ENCODE measurements at regions not wholly inside any gene's neighbourhood (a gene's known extent, or its start where the extent isn't known, plus 50 kb on each side); places are given as distances from the start of the nearest gene placed in this dataset.

DNA sequence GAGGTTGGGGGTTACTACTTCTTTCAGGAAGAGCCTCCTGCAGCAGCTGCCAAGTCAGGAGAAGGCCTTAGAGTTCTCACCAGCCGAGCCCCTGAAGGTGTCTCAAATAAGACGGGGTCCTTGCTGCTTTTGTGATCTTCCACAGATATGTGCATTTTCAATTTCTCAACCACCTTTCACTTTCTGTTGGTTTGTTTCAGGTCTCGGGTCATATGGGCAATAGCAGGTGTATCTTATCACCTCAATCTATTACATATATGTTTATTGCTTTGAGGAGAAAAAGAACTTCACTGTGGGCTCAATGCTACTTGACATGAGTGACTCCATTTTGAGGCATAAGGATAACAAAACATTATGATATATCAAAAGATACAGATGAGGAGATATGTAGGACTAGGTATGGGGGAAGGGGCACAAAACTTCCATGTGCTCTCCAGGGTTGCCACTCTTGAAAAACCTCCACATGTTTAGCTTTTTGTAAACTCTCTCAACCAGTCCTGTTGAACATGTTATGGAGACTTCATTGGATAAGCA, 1171.4 kb upstream of the ADGRL2 start:
- CTCF ChIA-PET: no interaction called here
- POLR2A ChIA-PET (ENCODE audit: low non-redundant PET): no interaction called here
- no peak overlapping the region for H3K27ac ChIP-seq (ENCODE audit: low read depth, low read length, poor library complexity, severe bottlenecking)

DNA sequence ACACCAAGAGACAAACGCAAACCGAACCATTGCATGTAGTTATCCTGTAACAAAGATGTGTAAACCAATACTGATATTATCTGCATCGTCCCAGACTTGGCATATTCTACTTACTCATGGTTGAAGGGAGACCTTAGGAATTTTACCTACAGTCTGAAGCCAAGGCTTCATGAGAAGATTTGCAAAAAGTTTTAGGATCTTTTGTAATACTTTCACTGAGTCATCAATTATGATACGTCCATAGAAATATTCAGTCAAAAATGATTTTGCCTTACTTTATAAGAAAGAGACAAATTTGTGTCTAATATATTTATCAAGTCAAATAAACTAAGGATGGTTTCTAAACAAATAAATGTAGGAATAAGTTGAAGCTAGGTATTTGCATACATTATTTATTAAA, 1176.1 kb upstream of the ADGRL2 start:
- no peak overlapping the region for H3K27ac ChIP-seq (ENCODE audit: low read depth, low read length, poor library complexity, severe bottlenecking)
- no peaks in the 10 kb centered on the region for H3K36me3 ChIP-seq (ENCODE audit: insufficient read depth, low read length, poor library complexity, severe bottlenecking)
- no TSS peak for BruUV-seq (replicated peaks)
- no peaks in the 10 kb centered on the region for H3K4me1 ChIP-seq (ENCODE audit: insufficient read depth, low read length, poor library complexity, severe bottlenecking)
- no peak for DNase-seq (ENCODE audit: low spot score)
- TF ChIP-seq, protein P1, sequence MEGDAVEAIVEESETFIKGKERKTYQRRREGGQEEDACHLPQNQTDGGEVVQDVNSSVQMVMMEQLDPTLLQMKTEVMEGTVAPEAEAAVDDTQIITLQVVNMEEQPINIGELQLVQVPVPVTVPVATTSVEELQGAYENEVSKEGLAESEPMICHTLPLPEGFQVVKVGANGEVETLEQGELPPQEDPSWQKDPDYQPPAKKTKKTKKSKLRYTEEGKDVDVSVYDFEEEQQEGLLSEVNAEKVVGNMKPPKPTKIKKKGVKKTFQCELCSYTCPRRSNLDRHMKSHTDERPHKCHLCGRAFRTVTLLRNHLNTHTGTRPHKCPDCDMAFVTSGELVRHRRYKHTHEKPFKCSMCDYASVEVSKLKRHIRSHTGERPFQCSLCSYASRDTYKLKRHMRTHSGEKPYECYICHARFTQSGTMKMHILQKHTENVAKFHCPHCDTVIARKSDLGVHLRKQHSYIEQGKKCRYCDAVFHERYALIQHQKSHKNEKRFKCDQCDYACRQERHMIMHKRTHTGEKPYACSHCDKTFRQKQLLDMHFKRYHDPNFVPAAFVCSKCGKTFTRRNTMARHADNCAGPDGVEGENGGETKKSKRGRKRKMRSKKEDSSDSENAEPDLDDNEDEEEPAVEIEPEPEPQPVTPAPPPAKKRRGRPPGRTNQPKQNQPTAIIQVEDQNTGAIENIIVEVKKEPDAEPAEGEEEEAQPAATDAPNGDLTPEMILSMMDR (conservative IDR thresholded peaks at IDR 0.05; ENCODE audit: low read depth, low read length): no peak
- no peak for TF ChIP-seq EZH2 (IDR thresholded peaks at IDR 0.05; ENCODE audit: borderline replicate concordance, low read depth, low read length, poor library complexity, severe bottlenecking)
- ChIA-PET POLR2A (ENCODE audit: low non-redundant PET) (no interaction called here), CTCF (no interaction called here)
- no peak overlapping the region for H3K4me3 ChIP-seq (ENCODE audit: low read depth, low read length, poor library complexity, severe bottlenecking)
- intact Hi-C loops (cut with micrococcal nuclease; ENCODE audit: unreplicated experiment): no loop called here
- peaks cover 5% of the 10 kb centered on the region for H3K9me3 ChIP-seq (ENCODE audit: low read depth, low read length, poor library complexity, severe bottlenecking)
- H3K27me3 ChIP-seq (replicated peaks; ENCODE audit: insufficient read depth, low read depth, low read length, poor library complexity): no peaks in the 10 kb centered on the region

More for the DNA sequence above, 1171.4 kb upstream of the ADGRL2 start:
- H3K36me3 ChIP-seq (ENCODE audit: insufficient read depth, low read length, poor library complexity, severe bottlenecking): no peaks in the 10 kb centered on the region
- no peaks in the 10 kb centered on the region for H3K9me3 ChIP-seq (ENCODE audit: low read depth, low read length, poor library complexity, severe bottlenecking)
- intact Hi-C loops (cut with micrococcal nuclease; ENCODE audit: unreplicated experiment): no loop called here
- no peak for TF ChIP-seq EZH2 (IDR thresholded peaks at IDR 0.05; ENCODE audit: borderline replicate concordance, low read depth, low read length, poor library complexity, severe bottlenecking)
- TF ChIP-seq, protein P1 (conservative IDR thresholded peaks at IDR 0.05; ENCODE audit: low read depth, low read length): no peak
- no peaks in the 10 kb centered on the region for H3K4me1 ChIP-seq (ENCODE audit: insufficient read depth, low read length, poor library complexity, severe bottlenecking)
- no peak overlapping the region for H3K4me3 ChIP-seq (ENCODE audit: low read depth, low read length, poor library complexity, severe bottlenecking)
- no peaks in the 10 kb centered on the region for H3K27me3 ChIP-seq (replicated peaks; ENCODE audit: insufficient read depth, low read depth, low read length, poor library complexity)
- BruUV-seq (replicated peaks): no TSS peak
- DNase-seq (ENCODE audit: low spot score): no peak

DNA sequence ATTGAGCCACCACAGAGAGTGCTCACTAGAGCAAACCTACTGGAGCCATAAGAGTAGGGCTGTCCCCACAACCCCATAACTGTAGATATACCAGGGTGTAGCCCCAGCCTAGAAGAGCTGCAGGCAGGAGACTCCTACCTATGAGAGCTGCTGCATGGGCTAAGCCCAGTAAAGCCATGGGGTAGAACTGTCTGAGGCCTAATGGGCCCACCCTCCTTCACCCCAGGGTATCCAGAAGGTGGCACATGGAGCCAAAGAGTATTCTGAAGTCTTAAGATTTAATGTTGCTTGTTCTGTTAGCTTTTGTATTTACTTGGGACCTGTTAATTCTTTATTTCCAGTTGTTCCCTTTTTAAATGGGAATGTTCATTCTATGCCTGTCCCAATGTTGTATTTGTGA, 1193.7 kb upstream of the ADGRL2 start:
- BruUV-seq (replicated peaks): no TSS peak
- Histone ChIP-seq H3K9me3 (ENCODE audit: low read depth, low read length, poor library complexity, severe bottlenecking) (no peaks in the 10 kb centered on the region), H3K4me3 (ENCODE audit: low read depth, low read length, poor library complexity, severe bottlenecking) (no peak overlapping the region), H3K27ac (ENCODE audit: low read depth, low read length, poor library complexity, severe bottlenecking) (no peak overlapping the region), H3K36me3 (ENCODE audit: insufficient read depth, low read length, poor library complexity, severe bottlenecking) (no peaks in the 10 kb centered on the region), H3K27me3 (replicated peaks; ENCODE audit: insufficient read depth, low read depth, low read length, poor library complexity) (no peaks in the 10 kb centered on the region), H3K4me1 (ENCODE audit: insufficient read depth, low read length, poor library complexity, severe bottlenecking) (no peaks in the 10 kb centered on the region)
- ChIA-PET POLR2A (ENCODE audit: low non-redundant PET) (no interaction called here), CTCF (no interaction called here)
- intact Hi-C loops (cut with micrococcal nuclease; ENCODE audit: unreplicated experiment): no loop called here
- DNase-seq (ENCODE audit: low spot score): no peak
- TF ChIP-seq, protein P1 (conservative IDR thresholded peaks at IDR 0.05; ENCODE audit: low read depth, low read length): no peak
- TF ChIP-seq EZH2 (IDR thresholded peaks at IDR 0.05; ENCODE audit: borderline replicate concordance, low read depth, low read length, poor library complexity, severe bottlenecking): no peak

All from A673 (cell line).